Right lobe of liver (tissue), 4 donors: ENCODE measurements at regions not wholly inside any gene's neighbourhood (a gene's known extent, or its start where the extent isn't known, plus 50 kb on each side); places are given as distances from the start of the nearest gene placed in this dataset.

Experiments
- POLR2A ChIP-seq: fragments of 450-650 bp; IDR thresholded peaks from one replicate; pipeline ENCODE4 v1.6.1; 2017; ENCODE audit warnings: antibody characterized with exemption, mild to moderate bottlenecking
- TF ChIP-seq, protein P1 (sequence below), 4 donors: fragments of 200-600 bp in 3 of 4; fragments of 450-650 bp in 1 of 4; IDR thresholded peaks; one replicate each; pipeline versions ENCODE4 v1.5.1 to v1.8.0; 2016 to 2022; ENCODE audit warnings: antibody characterized with exemption in 4 of 4, mild to moderate bottlenecking in 2 of 4
- donor health status: DM: no; HTN: no; CAD: no.
- donor health status: DM: no; HTN: no; CAD: no.
- donor health status: DM: no; HTN: yes; CAD: no.

DNA sequence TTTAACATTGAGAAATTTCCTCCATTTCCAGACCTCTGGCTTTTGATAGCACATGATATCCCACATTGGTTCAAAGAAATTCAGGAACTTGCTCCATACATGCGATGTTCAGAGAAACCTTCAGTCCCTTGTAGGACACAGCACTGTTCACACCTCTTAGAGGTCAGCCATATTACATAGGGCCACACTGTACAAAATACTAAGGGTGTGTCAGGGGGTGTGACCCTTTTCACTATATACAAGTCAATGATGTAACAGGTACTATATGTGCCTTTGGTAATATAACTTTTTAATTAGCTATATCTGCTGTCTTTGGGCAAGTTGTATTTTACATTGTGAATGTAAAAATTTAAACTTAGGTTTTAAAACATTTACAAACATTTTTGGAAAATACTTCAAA, 505.5 kb downstream of the ENC1 start:
- TF ChIP-seq, protein P1, sequence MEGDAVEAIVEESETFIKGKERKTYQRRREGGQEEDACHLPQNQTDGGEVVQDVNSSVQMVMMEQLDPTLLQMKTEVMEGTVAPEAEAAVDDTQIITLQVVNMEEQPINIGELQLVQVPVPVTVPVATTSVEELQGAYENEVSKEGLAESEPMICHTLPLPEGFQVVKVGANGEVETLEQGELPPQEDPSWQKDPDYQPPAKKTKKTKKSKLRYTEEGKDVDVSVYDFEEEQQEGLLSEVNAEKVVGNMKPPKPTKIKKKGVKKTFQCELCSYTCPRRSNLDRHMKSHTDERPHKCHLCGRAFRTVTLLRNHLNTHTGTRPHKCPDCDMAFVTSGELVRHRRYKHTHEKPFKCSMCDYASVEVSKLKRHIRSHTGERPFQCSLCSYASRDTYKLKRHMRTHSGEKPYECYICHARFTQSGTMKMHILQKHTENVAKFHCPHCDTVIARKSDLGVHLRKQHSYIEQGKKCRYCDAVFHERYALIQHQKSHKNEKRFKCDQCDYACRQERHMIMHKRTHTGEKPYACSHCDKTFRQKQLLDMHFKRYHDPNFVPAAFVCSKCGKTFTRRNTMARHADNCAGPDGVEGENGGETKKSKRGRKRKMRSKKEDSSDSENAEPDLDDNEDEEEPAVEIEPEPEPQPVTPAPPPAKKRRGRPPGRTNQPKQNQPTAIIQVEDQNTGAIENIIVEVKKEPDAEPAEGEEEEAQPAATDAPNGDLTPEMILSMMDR (IDR thresholded peaks at IDR 0.05) = no peak
- no peak for TF ChIP-seq POLR2A
